GM12874 (cell line): ENCODE measurements at regions not wholly inside any gene's neighbourhood (a gene's known extent, or its start where the extent isn't known, plus 50 kb on each side); places are given as distances from the start of the nearest gene placed in this dataset.

ENCODE experiments used
- CTCF ChIP-seq: IDR thresholded peaks from 2 replicates; pipeline ENCODE4 v1.5.1; 2011; ENCODE audit warnings: low read depth, mild to moderate bottlenecking, control low read depth, low read length, moderate library complexity; ENCODE audit not compliant: insufficient read depth

- TF ChIP-seq CTCF: no peak
These were observed 52.7 kb upstream of the SLC25A33 start for GRCh38 chr1:9486466-9487140.
